Heart right ventricle (tissue), 16 donors: ENCODE measurements at regions not wholly inside any gene's neighbourhood (a gene's known extent, or its start where the extent isn't known, plus 50 kb on each side); places are given as distances from the start of the nearest gene placed in this dataset.

ENCODE experiments used
- ATAC-seq, 8 donors: fragments of 200-7000 bp; cut with Tn5 transposase; one replicate each; pipeline ENCODE4 v1.9.1; 2020; ENCODE audit warnings: mild to moderate bottlenecking in 8 of 8, moderate library complexity in 8 of 8, moderate number of reproducible peaks in 1 of 8
- DNase-seq, 2 donors: peaks; one replicate each; pipeline ENCODE4 v3.0.0-alpha.2; 2020
- H3K27ac ChIP-seq, 10 donors: fragments of 200-600 bp; sonication (generic) in 2 of 10; one replicate each; pipeline versions ENCODE4 v1.5.0 to v1.8.0; 2020 to 2022; ENCODE audit warnings: mild to moderate bottlenecking in 3 of 10
- H3K27me3 ChIP-seq, 7 donors: fragments of 200-600 bp; one replicate each; pipeline ENCODE4 v1.8.0; 2021 to 2022; ENCODE audit warnings: mild to moderate bottlenecking in 2 of 7
- H3K36me3 ChIP-seq, 9 donors: fragments of 200-600 bp; sonication (generic) in 1 of 9; one replicate each; pipeline versions ENCODE4 v1.5.0 to v1.8.0; 2020 to 2022; ENCODE audit warnings: mild to moderate bottlenecking in 2 of 9
- H3K4me1 ChIP-seq, 9 donors: fragments of 200-600 bp; sonication (generic) in 1 of 9; one replicate each; pipeline versions ENCODE4 v1.5.0 to v1.8.0; 2020 to 2022; ENCODE audit warnings: mild to moderate bottlenecking in 4 of 9
- H3K4me3 ChIP-seq, 10 donors: fragments of 200-600 bp; sonication (generic) in 2 of 10; one replicate each; pipeline versions ENCODE4 v1.5.0 to v1.8.0; 2020 to 2022; ENCODE audit warnings: mild to moderate bottlenecking in 7 of 10, moderate library complexity in 2 of 10
- H3K9me3 ChIP-seq, 11 donors: fragments of 200-600 bp in 10 of 11; sonication (generic) in 2 of 11; one replicate each; pipeline versions ENCODE4 v1.5.0 to v1.8.0; 2013 to 2022; ENCODE audit warnings: mild to moderate bottlenecking in 2 of 11, control low read depth in 1 of 11, moderate library complexity in 1 of 11
- WGBS, 2 donors: extraction: QIAGEN DNeasy Blood & Tissue Kit; methylation state at CpG; one replicate each; pipeline ENCODE4 v1.1.7; 2013; ENCODE audit warnings: inconsistent platforms in 1 of 2; 5-methylcytosine and 5-hydroxymethylcytosine counted together
- intact Hi-C, 10 donors: fragments of 100-400 bp; cut with DNase I; formaldehyde crosslinking; loops; one replicate each; pipeline versions ENCODE4 v1.11.1 to v1.14.2; 2022
- TF ChIP-seq, protein P1 (sequence below), 9 donors: fragments of 200-600 bp; sonication (generic) in 2 of 9; IDR thresholded peaks; one replicate each; pipeline versions ENCODE4 v1.5.0 to v1.8.0; 2021 to 2022; ENCODE audit warnings: antibody characterized with exemption in 9 of 9, mild to moderate bottlenecking in 5 of 9, moderate library complexity in 1 of 9
- donor health status: Arrhythmogenic right ventricular cardiomyopathy.
- donor health status: ischemic (EF 13 %, LVEDD 7.1; RV severe dilation, severe dysfunction).
- donor health status: healthy with polysubstance abuse.
- donor health status: DM: no; HTN: yes; CAD: no.
- donor health status: DM: no; HTN: no; CAD: no.
- donor health status: ischemic (EF 25% LVEDD 6.9; RV normal size, moderate dysfunction).
- donor health status: ischemic (EF 25% LVEDD 5.7; RV mildly dilated, moderate dysfunction).
- donor health status: healthy.
- donor health status: DM: yes; HTN: yes; CAD: no.
- donor health status: Ischemic cardiomyopathy.
- donor health status: ischemic (EF 35%, LVEDD 5.7; RV mildly dilated, moderate dysfunction).
- donor health status: nonischemic (EF 11% LVEDD 7.7; RV severe dilation, severe dysfunction).
- donor health status: DM: yes; HTN: yes; CAD: no.
- donor health status: PGD.
- donor health status: ischemic (EF 29% LVEDD 5.4; RV normal size, mild dysfunction).
- donor health status: nonischemic (EF 23%, LVEDD 6.1; RV moderate dilation, normal function).

DNA sequence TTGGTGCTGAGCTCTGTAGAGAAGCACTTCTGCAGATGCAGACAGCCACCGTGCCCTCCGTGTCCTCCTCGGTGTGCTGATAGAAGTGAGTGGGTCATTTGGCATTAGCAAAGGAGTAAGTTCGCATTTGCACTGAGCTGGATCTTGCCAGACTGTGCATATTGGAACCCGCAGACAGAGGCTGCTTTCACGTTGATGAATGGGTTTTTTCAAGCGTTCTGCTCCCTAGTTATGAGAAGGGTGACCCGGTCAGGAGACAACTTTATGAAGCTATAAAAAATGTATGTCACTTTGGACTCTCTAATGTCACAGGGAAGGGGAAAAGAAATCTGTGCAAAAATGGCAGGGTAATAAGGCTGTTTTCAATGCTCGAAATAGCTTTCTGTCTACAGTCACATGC, 739.4 kb downstream of the MCTP2 start:
- DNase-seq = no peak
- WGBS, 2 donors = 76 to 83% methylated on average over 9 of the region's 9 CpGs
- TF ChIP-seq, protein P1, sequence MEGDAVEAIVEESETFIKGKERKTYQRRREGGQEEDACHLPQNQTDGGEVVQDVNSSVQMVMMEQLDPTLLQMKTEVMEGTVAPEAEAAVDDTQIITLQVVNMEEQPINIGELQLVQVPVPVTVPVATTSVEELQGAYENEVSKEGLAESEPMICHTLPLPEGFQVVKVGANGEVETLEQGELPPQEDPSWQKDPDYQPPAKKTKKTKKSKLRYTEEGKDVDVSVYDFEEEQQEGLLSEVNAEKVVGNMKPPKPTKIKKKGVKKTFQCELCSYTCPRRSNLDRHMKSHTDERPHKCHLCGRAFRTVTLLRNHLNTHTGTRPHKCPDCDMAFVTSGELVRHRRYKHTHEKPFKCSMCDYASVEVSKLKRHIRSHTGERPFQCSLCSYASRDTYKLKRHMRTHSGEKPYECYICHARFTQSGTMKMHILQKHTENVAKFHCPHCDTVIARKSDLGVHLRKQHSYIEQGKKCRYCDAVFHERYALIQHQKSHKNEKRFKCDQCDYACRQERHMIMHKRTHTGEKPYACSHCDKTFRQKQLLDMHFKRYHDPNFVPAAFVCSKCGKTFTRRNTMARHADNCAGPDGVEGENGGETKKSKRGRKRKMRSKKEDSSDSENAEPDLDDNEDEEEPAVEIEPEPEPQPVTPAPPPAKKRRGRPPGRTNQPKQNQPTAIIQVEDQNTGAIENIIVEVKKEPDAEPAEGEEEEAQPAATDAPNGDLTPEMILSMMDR (IDR thresholded peaks at IDR 0.05) = no peak

DNA sequence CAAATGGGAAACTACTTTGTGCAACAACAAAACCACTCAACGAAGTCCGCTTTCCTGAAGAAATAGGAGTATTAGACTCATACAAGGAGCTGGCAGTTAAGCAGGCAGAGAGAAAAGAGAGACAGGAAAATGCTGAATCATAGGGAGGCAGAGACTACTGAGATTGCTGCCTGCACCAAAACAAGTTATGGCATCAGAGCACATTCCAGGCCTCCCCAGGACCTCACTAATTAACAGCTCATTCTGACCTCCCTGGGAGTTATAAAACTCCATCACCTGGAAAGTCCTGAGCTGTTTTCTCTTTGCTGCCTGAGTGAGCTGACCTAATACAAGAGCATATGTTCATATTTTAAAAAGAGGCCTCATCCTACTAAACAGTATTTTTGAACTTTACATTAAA, 741.0 kb downstream of the MCTP2 start:
- WGBS, 2 donors = 78 to 81% methylated on average over 2 of the region's 2 CpGs
- DNase-seq = no peak
- intact Hi-C loops = no loop called here
- no peak for ATAC-seq
- Histone ChIP-seq H3K9me3 (no peaks in the 10 kb centered on the region), H3K27ac (no peak overlapping the region), H3K4me1 (peaks cover 0 to 7% (median 0%) of the 10 kb centered on the region in 9 donors), H3K27me3 (no peaks in the 10 kb centered on the region), H3K4me3 (no peak overlapping the region), H3K36me3 (no peaks in the 10 kb centered on the region)
- TF ChIP-seq, protein P1 (IDR thresholded peaks at IDR 0.05) = no peak

More for the DNA sequence above, 739.4 kb downstream of the MCTP2 start:
- intact Hi-C loops = no loop called here
- H3K4me1 ChIP-seq = peaks cover 0 to 9% (median 0%) of the 10 kb centered on the region in 9 donors
- H3K9me3 ChIP-seq = no peaks in the 10 kb centered on the region
- H3K4me3 ChIP-seq = no peak overlapping the region
- no peak overlapping the region for H3K27ac ChIP-seq
- ATAC-seq = no peak
- no peaks in the 10 kb centered on the region for H3K27me3 ChIP-seq
- H3K36me3 ChIP-seq = no peaks in the 10 kb centered on the region

DNA sequence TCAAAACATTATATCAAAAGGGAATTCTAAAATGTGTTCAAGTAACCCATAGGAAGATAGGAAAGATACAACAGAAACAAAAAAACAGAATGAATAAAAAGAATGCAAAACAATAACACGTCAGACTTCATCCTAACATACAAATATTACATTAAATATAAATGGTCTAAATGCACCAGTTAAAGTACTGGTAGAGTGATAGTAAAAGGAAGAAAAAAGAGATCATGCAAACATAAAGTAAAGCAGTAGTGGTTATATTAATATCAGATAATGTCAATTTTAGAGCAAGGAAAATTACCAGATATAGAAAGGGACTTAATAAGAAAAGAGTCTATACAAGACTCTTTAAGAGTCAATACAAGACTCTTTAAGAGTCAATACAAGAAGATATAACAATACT, 755.7 kb downstream of the MCTP2 start:
- Histone ChIP-seq H3K4me3 (no peak overlapping the region), H3K36me3 (no peaks in the 10 kb centered on the region), H3K27me3 (no peaks in the 10 kb centered on the region), H3K27ac (no peak overlapping the region), H3K9me3 (peaks cover 0 to 50% (median 11%) of the 10 kb centered on the region in 11 donors), H3K4me1 (no peaks in the 10 kb centered on the region)
- TF ChIP-seq, protein P1 (IDR thresholded peaks at IDR 0.05) = no peak
- ATAC-seq (no peak), DNase-seq (no peak)
- 82 to 87% methylated on average over 1 of the region's 1 CpG for WGBS, 2 donors
- intact Hi-C loops = no loop called here

DNA sequence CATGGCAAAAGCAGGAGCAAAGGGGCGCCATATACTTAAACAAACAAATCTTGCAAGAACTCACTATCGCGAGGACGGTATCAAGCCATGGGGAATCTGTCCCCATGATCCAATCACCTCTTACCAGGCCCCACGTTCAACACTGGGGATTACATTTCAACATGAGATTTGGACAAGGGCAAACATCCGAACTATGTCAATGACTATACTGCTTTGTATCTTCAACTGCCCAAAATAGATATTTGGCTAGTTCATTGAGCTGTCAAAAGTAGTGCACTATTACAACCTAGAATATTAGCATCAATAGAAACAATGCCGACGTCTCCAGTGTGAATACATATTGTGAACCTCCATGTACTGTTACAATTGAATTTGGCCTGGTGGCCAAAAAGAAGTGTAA, 760.4 kb downstream of the MCTP2 start:
- no peak overlapping the region for H3K4me3 ChIP-seq
- WGBS, 2 donors = 64 to 91% methylated on average over 8 of the region's 8 CpGs
- intact Hi-C loops = no loop called here

More for the DNA sequence above, 760.4 kb downstream of the MCTP2 start:
- Histone ChIP-seq H3K27me3 (no peaks in the 10 kb centered on the region), H3K27ac (no peak overlapping the region), H3K4me1 (no peaks in the 10 kb centered on the region), H3K9me3 (peaks cover 0 to 35% (median 9%) of the 10 kb centered on the region in 11 donors), H3K36me3 (no peaks in the 10 kb centered on the region)
- ATAC-seq (no peak), DNase-seq (no peak)
- TF ChIP-seq, protein P1 (IDR thresholded peaks at IDR 0.05) = no peak
